ENCODE measurements at regions not wholly inside any gene's neighbourhood (a gene's known extent, or its start where the extent isn't known, plus 50 kb on each side); places are given as distances from the start of the nearest gene placed in this dataset.
"Not testable (repeated sequence)": the region's sequence is repeated elsewhere in the genome, so short reads cannot be mapped to it uniquely, and the experiment has no call there.

- TF ChIP-seq CTCF (IDR thresholded peaks at IDR 0.05; ENCODE audit: poor library complexity); EZH2 (IDR thresholded peaks at IDR 0.05; ENCODE audit: borderline replicate concordance): not testable (repeated sequence)
These were observed 58.9 kb upstream of the CUX1 start for GRCh38 chr7:101758519-101758918.
